CMK (cell line): ENCODE measurements at regions not wholly inside any gene's neighbourhood (a gene's known extent, or its start where the extent isn't known, plus 50 kb on each side); places are given as distances from the start of the nearest gene placed in this dataset.

Experiments
- DNase-seq: peaks from one replicate; pipeline ENCODE4 v3.0.0-alpha.2; 2010; ENCODE audit warnings: low read depth

- DNase-seq = no peak
These were observed 329.8 kb upstream of the PDZRN3 start for GRCh38 chr3:73954506-73954905.

GRCh38 chr3:73952781-73953180, 328.0 kb upstream of the PDZRN3 start:
- no peak for DNase-seq

DNA sequence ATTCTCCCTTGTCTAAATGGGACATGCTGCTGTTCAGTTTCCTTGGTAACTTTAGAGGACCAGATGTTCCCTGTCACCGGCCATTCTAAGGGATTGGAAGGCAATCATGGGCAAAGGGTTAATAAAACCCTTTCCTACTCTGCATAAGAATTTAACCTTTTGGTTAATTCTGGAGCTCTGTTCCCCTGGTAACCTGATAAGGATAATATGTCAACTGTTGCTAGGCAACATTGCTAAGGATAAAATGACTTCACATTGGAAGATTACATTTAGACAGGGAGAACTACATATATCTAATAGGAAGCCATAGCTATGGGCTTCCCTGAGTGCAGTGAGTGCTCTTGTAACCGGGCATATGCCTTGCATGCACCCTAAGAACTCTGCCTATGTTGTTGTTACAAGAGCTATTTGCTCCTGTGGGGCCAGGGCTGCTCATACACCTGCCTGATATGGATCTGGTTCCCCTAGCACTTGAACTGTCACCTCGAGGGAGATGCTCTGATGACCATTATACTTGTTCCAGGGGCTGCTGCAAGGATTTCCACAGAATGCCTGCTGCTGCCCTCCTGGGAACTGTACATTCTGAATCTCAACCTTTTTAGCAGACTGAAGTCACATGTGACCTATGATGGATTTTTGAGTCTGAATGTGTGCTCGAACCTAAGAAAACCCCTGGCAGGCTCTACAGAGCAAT, 326.3 kb upstream of the PDZRN3 start:
- DNase-seq = no peak

DNA sequence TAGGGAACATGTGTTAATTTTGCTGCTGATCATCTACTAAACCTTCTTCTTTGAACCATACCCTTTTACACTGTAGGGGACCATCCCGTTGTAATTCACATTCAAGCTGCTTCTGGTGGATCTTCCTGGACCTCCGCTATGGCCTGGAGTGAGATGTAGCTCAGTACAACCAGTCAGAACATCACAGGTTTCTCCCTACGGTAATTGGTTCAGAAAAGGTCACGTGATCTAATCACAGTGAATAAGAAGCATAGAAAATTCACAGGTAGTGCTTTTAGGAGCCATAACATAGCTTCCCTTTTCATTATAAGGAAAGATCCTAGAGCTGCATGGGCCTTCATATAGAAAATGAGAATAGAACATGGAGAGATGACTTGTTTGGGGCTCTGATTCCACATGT, 320.8 kb upstream of the PDZRN3 start:
- DNase-seq = no peak

GRCh38 chr3:73939985-73940384, 315.2 kb upstream of the PDZRN3 start:
- no peak for DNase-seq

DNA sequence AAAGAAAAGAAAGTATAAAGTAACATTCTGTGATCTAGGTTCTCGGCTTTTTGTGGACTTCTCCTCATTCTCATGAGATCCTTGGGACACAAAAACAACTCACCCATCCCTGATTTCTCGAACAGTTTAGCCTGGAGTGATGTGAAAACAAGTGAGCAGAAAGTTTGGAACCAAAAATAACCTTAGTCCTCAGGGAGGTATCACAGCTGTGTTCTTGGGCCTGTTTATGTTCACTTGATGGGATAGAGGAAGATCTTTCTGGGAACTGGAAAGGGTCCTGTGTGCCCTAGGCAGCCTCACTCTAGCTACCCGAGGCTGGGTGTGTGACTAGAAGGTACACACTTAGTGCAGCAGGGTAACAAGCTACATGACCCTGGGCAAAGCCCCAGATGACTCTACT, 308.8 kb upstream of the PDZRN3 start:
- no peak for DNase-seq

DNA sequence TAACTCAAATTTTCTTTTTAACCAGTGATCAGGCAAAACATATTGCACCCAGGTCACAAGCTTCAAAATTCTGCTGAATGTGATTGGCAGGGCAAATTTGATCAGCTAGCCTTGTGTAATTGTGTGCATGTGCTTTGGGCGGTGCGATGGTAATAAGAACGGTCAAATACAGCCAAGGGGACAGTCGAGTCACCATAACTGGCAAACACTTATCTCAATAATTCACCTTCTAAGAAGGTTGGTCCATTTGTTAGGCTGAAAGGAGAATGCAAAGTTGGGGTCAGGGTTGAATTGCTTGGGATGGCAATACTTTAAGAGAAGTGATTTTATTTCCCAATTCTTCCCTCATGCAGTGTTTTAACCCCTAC, 302.4 kb upstream of the PDZRN3 start:
- no peak for DNase-seq

DNA sequence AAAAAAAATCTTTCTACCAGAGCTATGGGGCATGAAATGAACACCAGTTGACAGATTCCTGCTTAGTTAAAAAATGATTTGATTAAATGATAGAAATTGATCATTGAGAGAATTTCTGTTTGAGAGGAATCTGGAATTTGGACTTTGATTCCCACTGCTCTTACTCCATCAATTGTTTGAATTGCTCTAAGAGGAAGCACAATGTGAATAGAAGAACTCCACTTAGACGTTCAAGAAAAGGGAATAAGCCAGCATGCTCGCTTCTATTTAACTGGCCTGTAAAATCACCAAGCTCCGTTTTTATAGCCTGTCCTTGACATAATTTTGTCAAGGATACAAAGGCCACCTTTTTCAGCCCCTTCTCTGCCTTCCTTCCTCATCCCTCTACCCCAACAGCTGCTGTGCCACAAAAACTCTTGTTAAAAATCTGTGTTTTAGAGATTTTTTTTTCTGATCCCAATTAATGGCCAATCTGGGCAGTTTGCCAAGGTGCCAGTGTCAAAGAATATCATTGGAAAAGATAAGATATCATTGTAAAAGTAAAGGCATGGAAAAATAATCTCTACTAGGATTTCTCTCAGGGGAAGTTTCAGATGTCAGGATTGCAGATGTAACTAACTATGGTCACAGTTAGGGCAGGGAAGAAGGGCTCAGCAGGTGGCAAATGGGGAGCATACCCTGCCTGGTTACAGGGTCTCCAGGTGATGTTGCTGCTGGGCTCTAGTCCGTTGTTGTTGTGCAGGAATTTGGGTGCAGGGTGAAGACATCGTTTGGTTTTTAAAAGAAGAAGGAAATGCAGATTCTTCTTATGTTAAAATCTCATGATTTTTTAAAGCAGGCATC, 301.8 kb upstream of the PDZRN3 start:
- no peak for DNase-seq

- DNase-seq = no peak
These were observed 300.3 kb upstream of the PDZRN3 start for GRCh38 chr3:73925011-73925410.

DNA sequence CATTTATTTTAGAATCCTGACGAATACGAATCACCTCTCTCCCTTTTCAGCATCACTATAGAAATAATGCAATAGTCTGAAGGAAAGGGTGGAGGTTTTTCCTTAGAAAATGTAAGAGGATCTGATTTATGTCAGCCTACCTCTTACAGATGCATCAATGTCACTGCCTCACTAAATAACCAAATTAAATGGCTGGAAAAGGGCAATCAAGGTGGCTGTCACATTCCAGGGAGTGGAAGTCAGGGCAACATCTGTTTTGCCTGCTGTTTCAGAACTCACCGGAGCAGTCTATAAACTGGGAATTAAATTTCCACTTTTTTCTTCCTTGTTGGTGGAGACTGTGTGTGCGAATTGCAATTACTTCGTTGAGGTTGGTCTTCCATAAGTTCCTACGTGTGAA, 299.3 kb upstream of the PDZRN3 start:
- no peak for DNase-seq

DNA sequence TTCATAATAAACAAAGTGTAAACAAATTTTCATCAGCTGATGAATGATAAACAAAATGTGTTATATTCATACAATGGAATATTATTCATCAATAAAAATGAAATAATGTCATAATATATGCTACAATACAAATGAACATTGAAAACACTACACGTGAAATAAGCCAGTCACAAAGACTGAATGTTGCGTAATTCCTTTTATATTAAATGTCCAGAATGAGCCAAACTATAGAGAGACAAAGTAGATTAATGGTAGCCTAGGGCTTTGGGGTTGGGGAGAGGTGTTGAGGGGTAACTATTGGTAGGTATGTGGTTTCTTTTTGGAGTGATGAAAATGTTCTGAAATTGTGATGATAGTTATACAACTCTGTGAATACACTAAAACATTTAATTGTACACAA, 292.9 kb upstream of the PDZRN3 start:
- DNase-seq = no peak

GRCh38 chr3:73915886-73916285, 291.1 kb upstream of the PDZRN3 start:
- DNase-seq = no peak

DNA sequence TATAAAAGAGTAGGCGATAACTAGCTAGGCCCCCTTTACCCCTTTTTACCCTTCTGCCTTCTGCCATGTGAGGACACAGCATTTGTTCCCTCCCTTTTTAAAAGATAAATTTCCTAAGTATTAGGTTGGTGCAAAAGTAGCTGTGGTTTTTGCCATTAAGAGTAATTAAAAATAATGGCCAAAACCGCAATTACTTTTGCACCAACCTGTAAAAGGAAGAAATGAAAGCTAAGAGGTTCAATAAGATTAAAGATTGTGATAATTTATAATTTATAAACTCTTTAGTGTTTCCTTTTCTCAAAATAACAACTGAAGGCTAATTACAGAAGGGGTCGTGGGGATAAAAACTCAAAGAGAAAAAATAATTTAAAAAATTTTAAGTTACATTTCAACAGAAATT, 283.5 kb upstream of the PDZRN3 start:
- no peak for DNase-seq

DNA sequence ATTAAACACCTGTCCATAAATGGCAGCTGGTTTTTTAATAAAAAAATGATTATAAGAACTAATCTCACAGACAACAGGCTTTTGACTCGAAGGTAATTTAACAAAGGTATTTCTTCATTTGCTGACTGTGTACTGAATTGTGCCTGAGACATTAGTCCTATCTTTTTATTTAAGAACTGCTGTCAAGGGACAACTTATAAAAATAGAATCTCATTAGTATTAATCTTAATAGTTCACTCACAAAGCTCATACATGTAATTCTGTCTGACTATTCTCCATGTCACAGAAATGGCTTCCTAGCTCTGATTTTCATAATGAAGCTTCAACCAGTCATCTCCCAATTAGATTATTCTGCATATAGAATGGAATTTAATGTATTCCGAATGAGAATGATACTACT, 276.9 kb upstream of the PDZRN3 start:
- DNase-seq = no peak

GRCh38 chr3:73894474-73895213, 269.9 kb upstream of the PDZRN3 start:
- DNase-seq = no peak

DNA sequence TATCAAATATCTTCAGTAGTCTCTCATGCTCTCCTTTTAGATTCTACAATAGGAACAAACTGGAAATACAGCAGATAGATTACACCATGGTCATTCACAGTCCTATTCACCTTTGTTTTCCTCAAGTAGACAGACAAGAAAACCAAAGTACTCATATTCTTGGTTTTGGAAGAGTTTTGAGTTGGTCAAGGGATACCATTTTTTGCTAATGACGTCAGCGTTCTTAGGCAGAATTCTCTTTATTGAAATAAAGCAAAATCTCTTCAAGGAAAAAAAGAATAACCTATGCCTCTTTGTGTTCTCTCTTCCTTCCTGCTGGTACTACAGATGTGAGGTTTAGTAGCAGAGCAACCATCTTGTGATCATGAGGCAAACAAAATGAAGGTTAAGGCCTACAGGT, 268.3 kb upstream of the PDZRN3 start:
- DNase-seq = no peak

- DNase-seq = no peak
These were observed 261.1 kb upstream of the PDZRN3 start for GRCh38 chr3:73885862-73886261.

- no peak for DNase-seq
These were observed 259.6 kb upstream of the PDZRN3 start for GRCh38 chr3:73884361-73884760.

DNA sequence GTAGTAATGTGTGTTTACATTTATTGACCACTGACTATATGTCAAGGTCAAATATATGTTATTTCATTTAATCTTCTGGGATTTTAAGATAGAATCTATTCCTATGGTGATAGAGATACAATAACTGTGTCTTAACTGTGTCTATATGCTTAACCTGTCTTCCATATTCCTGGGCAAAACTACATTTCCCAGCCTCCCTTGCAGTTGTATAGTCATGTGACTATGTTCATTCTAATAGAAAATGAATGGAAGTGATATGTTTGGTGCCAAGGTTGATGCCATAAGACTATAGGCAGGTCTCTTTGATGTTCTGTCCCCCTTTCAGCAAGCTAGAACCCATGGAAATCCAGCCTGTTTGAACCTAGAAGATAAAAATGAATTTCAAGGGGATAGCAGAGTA, 258.8 kb upstream of the PDZRN3 start:
- no peak for DNase-seq

DNA sequence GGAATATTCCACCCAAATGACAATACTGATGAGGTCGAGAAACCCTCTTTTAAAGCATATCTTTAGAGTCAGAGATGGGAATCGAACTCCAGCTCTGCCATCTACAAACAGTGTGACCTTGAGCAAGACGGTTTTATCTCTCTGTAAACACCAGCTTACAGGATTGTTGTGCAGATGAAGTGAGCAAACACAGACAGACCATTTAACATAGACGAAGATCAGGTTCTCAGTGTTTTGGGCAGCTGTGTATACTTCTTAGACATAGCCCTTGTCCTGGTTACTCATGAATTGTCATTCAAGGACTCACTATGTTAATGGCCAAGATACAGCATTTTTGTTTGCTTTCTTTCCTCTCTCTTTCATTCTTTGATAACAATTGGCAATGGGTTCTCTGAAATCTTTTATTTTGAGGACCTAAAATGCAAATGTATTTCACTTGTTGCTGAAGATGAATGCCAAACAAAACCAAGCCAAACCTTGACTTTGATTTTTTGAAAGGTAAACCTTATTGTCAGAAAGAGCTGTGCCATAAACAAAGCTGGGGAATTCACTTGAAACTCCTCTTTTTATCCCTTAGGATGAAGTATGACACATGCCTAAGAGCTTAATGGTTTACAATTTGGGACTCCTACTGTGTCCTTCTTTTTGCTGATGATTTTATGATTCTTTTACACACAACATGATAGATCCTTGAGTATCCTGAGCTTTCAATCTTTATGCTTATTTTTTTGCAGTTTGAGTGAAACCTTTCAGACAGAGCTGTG, 250.0 kb upstream of the PDZRN3 start:
- no peak for DNase-seq

DNA sequence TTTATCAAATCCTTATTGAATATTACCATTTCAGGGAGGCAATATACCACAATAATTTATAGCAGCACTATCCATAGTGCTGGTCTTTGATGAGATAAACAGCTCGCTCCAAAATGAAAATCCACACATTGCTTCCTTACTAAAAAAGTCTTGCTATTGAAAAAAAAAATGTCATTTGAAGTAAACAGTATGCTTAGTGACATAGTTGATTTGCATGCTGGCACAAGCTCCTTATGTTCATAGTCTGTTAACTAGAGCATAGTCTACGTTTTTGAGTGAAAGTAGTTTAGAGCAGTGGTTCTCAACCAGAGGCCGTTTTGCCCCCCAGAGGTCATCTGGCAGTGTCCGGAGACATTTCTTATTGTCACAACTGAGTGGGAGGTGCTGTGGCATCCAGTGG, 249.4 kb upstream of the PDZRN3 start:
- DNase-seq = no peak

DNA sequence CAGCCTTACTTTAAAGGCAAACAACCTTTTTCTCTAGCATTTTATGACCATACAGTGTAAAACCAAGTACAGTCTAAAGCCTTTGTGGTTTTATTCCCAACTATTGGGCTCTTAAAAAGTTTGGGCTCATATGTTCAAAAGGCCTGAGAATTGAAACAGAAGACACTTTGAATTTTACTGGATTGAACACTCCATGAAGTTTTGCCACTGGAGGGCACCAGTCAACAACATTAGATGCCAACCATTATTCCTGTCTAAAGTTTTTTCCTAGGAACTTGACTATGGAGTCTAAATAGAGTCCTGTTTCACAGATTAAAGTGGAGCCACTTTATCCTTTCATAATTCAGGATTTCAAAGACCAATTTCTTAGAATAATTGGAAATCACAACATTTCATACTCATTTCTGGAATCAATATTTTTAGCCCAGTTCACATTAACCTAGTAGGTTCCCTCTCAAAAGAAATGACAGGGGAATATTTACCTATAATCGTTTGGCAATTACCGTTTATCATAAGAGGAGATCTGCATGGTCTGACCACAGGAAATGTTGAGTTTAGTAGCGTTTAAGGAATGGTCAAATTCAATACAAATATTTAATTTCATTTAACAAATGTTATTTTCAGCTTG, 244.1 kb upstream of the PDZRN3 start:
- DNase-seq = no peak
